HS-27A (cell line): ENCODE measurements at regions not wholly inside any gene's neighbourhood (a gene's known extent, or its start where the extent isn't known, plus 50 kb on each side); places are given as distances from the start of the nearest gene placed in this dataset.
A peak's percentile ranks its signal among the peaks of the same experiment; 100 is the strongest.

ENCODE experiments used
- DNase-seq: peaks from one replicate; pipeline ENCODE4 v3.0.0-alpha.2; 2012; ENCODE audit warnings: low read depth, missing footprints

- DNase-seq = no peak
Observed at GRCh38 chr1:14498839-14499238, 99.6 kb upstream of the KAZN start.

GRCh38 chr1:14499312-14500040 lies 99.0 kb upstream of the KAZN start:
- no peak for DNase-seq

- DNase-seq = no peak
Observed at GRCh38 chr1:14500041-14500440, 98.4 kb upstream of the KAZN start.

GRCh38 chr1:14500912-14501311 lies 97.6 kb upstream of the KAZN start:
- DNase-seq = no peak

- DNase-seq = no peak
Observed at GRCh38 chr1:14504517-14504916, 94.0 kb upstream of the KAZN start.

- no peak for DNase-seq
Observed at GRCh38 chr1:14506471-14507255, 91.8 kb upstream of the KAZN start.

GRCh38 chr1:14507262-14507661 lies 91.2 kb upstream of the KAZN start:
- DNase-seq = no peak

- DNase-seq = no peak
Observed at GRCh38 chr1:14508613-14509012, 89.9 kb upstream of the KAZN start.

GRCh38 chr1:14511166-14511680 lies 87.3 kb upstream of the KAZN start:
- DNase-seq = no peak

GRCh38 chr1:14511796-14512585 lies 86.5 kb upstream of the KAZN start:
- no peak for DNase-seq

GRCh38 chr1:14513111-14513510 lies 85.4 kb upstream of the KAZN start:
- no peak for DNase-seq

- no peak for DNase-seq
Observed at GRCh38 chr1:14514739-14515138, 83.7 kb upstream of the KAZN start.

- peak; percentile 74 for DNase-seq
Observed at GRCh38 chr1:14516974-14517840, 81.3 kb upstream of the KAZN start.

GRCh38 chr1:14517841-14518180 lies 80.7 kb upstream of the KAZN start:
- no peak for DNase-seq

GRCh38 chr1:14519976-14520375 lies 78.5 kb upstream of the KAZN start:
- DNase-seq = no peak

GRCh38 chr1:14520514-14521163 lies 77.8 kb upstream of the KAZN start:
- DNase-seq = no peak

- DNase-seq = peak; percentile 59
Observed at GRCh38 chr1:14521622-14522021, 76.9 kb upstream of the KAZN start.

- DNase-seq = no peak
Observed at GRCh38 chr1:14522077-14522925, 76.2 kb upstream of the KAZN start.

GRCh38 chr1:14522926-14523241 lies 75.6 kb upstream of the KAZN start:
- peak; percentile 71 for DNase-seq
